ENCODE measurements at regions not wholly inside any gene's neighbourhood (a gene's known extent, or its start where the extent isn't known, plus 50 kb on each side); places are given as distances from the start of the nearest gene placed in this dataset.

GRCh38 chr5:173534031-173534430 is 82.4 kb downstream of the BOD1 start:
- WGBS, 2 donors, result 0 to 25% methylated on average over 1 of the region's 1 CpG
- Histone ChIP-seq H3K27me3 (no peaks in the 10 kb centered on the region), H3K9me3 (no peaks in the 10 kb centered on the region), H3K4me3 (no peak overlapping the region), H3K36me3 (no peaks in the 10 kb centered on the region), H3K4me1 (no peaks in the 10 kb centered on the region), H3K27ac (no peak overlapping the region)
- no peak for DNase-seq (ENCODE audit: low spot score in 2 of 2)
- no peak for TF ChIP-seq CTCF (IDR thresholded peaks at IDR 0.05)
- no peak for TF ChIP-seq POLR2A (IDR thresholded peaks at IDR 0.05)
- no peak for TF ChIP-seq EP300 (IDR thresholded peaks at IDR 0.05)

GRCh38 chr5:173532689-173533250 is 83.7 kb downstream of the BOD1 start:
- no peaks in the 10 kb centered on the region for H3K36me3 ChIP-seq
- no peaks in the 10 kb centered on the region for H3K4me1 ChIP-seq
- no peak overlapping the region for H3K4me3 ChIP-seq
- H3K27ac ChIP-seq, result no peak overlapping the region
- no peak for DNase-seq (ENCODE audit: low spot score in 2 of 2)
- no peaks in the 10 kb centered on the region for H3K9me3 ChIP-seq
- H3K27me3 ChIP-seq, result no peaks in the 10 kb centered on the region
- no peak for TF ChIP-seq EP300 (IDR thresholded peaks at IDR 0.05)
- no peak for TF ChIP-seq CTCF (IDR thresholded peaks at IDR 0.05)
- no peak for TF ChIP-seq POLR2A (IDR thresholded peaks at IDR 0.05)
- 86 to 94% methylated on average over 6 of the region's 6 CpGs for WGBS, 2 donors

DNA sequence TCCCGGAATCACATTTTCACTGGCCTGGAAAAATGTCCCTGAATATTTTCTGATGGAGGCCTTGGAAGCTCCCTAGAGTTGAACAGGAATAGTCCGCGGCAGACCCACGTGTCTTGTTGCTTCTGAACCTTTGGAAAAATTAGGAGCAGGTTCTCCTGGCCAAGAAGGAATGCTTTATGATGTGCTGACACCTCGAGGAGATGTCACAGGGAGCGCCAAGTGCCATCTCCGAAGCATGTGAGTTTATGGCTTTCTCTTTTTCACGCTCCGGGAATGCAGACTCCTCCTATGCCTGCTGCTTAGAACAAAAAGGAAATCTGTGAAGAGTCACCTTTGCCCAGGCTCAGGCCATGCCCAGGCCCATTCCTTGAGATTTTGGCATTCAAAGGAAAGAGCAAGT is 84.6 kb downstream of the BOD1 start:
- TF ChIP-seq CTCF (IDR thresholded peaks at IDR 0.05) (no peak), EP300 (IDR thresholded peaks at IDR 0.05) (no peak), POLR2A (IDR thresholded peaks at IDR 0.05) (no peak)
- H3K36me3 ChIP-seq, result no peaks in the 10 kb centered on the region
- no peak overlapping the region for H3K27ac ChIP-seq
- H3K9me3 ChIP-seq, result no peaks in the 10 kb centered on the region
- H3K4me1 ChIP-seq, result no peaks in the 10 kb centered on the region
- H3K27me3 ChIP-seq, result no peaks in the 10 kb centered on the region
- H3K4me3 ChIP-seq, result no peak overlapping the region
- WGBS, 2 donors, result 81 to 85% methylated on average over 9 of the region's 9 CpGs
- DNase-seq (ENCODE audit: low spot score in 2 of 2), result no peak

- Histone ChIP-seq H3K36me3 (no peaks in the 10 kb centered on the region), H3K4me1 (no peaks in the 10 kb centered on the region), H3K27me3 (no peaks in the 10 kb centered on the region), H3K4me3 (no peak overlapping the region), H3K27ac (no peak overlapping the region), H3K9me3 (no peaks in the 10 kb centered on the region)
- no peak for TF ChIP-seq EP300 (IDR thresholded peaks at IDR 0.05)
- no peak for TF ChIP-seq CTCF (IDR thresholded peaks at IDR 0.05)
- no peak for TF ChIP-seq POLR2A (IDR thresholded peaks at IDR 0.05)
- 79 to 82% methylated on average over 4 of the region's 4 CpGs for WGBS, 2 donors
- no peak for DNase-seq (ENCODE audit: low spot score in 2 of 2)
Observed at GRCh38 chr5:173530547-173530946, 85.9 kb downstream of the BOD1 start.

DNA sequence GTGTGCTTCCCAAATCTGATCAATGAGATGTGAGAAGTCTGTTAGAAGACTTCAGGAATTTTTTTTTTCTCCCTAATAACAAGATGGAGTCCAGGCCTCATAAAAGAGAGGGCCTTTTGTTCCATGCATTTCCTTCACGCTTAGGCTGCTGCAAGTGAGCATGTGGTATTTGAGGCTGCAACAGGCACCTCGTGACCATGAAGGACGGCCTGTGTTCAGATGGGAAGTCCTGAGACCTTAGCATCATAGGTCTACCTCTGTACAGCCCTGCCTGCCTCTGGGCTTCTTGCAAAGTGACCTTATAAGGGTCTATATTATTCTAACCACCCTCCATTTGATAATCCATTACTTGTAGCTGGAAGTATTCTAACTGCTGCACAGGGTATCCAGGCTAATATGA is 86.6 kb downstream of the BOD1 start:
- H3K36me3 ChIP-seq, result no peaks in the 10 kb centered on the region
- TF ChIP-seq CTCF (IDR thresholded peaks at IDR 0.05), result no peak
- TF ChIP-seq POLR2A (IDR thresholded peaks at IDR 0.05), result no peak
- no peak for TF ChIP-seq EP300 (IDR thresholded peaks at IDR 0.05)
- no peaks in the 10 kb centered on the region for H3K9me3 ChIP-seq
- no peaks in the 10 kb centered on the region for H3K27me3 ChIP-seq
- DNase-seq (ENCODE audit: low spot score in 2 of 2), result no peak
- H3K4me3 ChIP-seq, result no peak overlapping the region
- no peaks in the 10 kb centered on the region for H3K4me1 ChIP-seq
- 83 to 89% methylated on average over 3 of the region's 3 CpGs for WGBS, 2 donors
- H3K27ac ChIP-seq, result no peak overlapping the region
